ENCODE measurements at regions not wholly inside any gene's neighbourhood (a gene's known extent, or its start where the extent isn't known, plus 50 kb on each side); places are given as distances from the start of the nearest gene placed in this dataset.

DNA sequence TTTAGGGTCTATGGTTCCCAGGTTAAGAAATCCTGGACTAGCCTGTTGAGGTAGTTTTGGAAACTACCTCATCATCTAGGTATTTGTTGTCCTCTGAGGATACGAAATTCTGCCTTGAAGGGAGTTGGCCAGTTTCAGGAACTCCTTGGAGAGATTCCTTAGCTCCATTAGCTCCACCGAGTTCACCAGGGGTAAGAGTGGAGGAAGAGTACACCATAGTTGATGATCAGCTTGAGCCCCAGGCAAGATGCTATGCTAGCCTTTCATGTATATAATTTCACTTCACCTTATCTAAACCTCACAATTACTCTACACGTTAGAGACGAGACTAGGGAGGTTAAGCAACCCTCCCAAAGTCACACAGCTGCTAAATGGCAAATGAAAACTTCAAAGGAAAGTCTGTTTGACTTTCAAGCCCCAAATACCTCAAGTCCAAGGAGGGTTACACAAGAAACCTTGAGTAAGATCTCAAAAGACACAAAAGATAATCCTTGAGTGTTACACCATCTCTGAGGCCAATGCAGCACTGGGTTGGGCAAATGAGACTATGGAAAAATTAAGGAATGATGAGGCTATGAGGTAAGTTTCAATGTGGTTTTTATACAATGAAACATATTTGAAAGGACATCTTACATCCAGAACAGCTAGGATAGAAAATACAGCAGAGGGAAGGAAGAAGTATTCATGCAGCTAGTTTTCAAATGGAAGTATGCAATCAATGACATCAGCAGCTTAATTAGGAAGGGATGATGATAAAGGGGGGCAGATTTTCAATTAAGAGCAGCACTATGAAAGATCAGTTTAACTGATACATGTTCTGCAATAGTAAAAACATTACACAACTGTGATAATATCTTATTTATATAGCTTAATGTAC is 97.2 kb upstream of the KRAS start:
- no peaks in the 10 kb centered on the region for H3K4me1 ChIP-seq (ENCODE audit: insufficient read depth)
- no peak overlapping the region for H3K27ac Mint-ChIP-seq
- H3K4me1 Mint-ChIP-seq = peaks cover 7% of the 10 kb centered on the region; the same call in 2 of the 3 replicates
- H3K27me3 ChIP-seq (ENCODE audit: insufficient read depth) = no peaks in the 10 kb centered on the region
- DNase-seq (ENCODE audit: low spot score) (no peak), ATAC-seq (no peak)
- H3K4me3 Mint-ChIP-seq = no peak overlapping the region
- no peaks in the 10 kb centered on the region for H3K36me3 Mint-ChIP-seq (ENCODE audit: low read depth)
- peaks cover 2% of the 10 kb centered on the region for H3K27me3 Mint-ChIP-seq (ENCODE audit: insufficient read depth, low read depth, poor library complexity)
- no peaks in the 10 kb centered on the region for H3F3A ChIP-seq (replicated peaks; ENCODE audit: low read depth)
- H2AFZ ChIP-seq = peak overlapping the region; percentile 15; the same call in 1 of the 2 replicates
- no peak for TF ChIP-seq STAT1 (IDR thresholded peaks at IDR 0.05; ENCODE audit: unreplicated experiment)
- no peak for TF ChIP-seq ZNF114 (CRISPR knock-in tag; IDR thresholded peaks at IDR 0.05)
- TF ChIP-seq, protein P1, sequence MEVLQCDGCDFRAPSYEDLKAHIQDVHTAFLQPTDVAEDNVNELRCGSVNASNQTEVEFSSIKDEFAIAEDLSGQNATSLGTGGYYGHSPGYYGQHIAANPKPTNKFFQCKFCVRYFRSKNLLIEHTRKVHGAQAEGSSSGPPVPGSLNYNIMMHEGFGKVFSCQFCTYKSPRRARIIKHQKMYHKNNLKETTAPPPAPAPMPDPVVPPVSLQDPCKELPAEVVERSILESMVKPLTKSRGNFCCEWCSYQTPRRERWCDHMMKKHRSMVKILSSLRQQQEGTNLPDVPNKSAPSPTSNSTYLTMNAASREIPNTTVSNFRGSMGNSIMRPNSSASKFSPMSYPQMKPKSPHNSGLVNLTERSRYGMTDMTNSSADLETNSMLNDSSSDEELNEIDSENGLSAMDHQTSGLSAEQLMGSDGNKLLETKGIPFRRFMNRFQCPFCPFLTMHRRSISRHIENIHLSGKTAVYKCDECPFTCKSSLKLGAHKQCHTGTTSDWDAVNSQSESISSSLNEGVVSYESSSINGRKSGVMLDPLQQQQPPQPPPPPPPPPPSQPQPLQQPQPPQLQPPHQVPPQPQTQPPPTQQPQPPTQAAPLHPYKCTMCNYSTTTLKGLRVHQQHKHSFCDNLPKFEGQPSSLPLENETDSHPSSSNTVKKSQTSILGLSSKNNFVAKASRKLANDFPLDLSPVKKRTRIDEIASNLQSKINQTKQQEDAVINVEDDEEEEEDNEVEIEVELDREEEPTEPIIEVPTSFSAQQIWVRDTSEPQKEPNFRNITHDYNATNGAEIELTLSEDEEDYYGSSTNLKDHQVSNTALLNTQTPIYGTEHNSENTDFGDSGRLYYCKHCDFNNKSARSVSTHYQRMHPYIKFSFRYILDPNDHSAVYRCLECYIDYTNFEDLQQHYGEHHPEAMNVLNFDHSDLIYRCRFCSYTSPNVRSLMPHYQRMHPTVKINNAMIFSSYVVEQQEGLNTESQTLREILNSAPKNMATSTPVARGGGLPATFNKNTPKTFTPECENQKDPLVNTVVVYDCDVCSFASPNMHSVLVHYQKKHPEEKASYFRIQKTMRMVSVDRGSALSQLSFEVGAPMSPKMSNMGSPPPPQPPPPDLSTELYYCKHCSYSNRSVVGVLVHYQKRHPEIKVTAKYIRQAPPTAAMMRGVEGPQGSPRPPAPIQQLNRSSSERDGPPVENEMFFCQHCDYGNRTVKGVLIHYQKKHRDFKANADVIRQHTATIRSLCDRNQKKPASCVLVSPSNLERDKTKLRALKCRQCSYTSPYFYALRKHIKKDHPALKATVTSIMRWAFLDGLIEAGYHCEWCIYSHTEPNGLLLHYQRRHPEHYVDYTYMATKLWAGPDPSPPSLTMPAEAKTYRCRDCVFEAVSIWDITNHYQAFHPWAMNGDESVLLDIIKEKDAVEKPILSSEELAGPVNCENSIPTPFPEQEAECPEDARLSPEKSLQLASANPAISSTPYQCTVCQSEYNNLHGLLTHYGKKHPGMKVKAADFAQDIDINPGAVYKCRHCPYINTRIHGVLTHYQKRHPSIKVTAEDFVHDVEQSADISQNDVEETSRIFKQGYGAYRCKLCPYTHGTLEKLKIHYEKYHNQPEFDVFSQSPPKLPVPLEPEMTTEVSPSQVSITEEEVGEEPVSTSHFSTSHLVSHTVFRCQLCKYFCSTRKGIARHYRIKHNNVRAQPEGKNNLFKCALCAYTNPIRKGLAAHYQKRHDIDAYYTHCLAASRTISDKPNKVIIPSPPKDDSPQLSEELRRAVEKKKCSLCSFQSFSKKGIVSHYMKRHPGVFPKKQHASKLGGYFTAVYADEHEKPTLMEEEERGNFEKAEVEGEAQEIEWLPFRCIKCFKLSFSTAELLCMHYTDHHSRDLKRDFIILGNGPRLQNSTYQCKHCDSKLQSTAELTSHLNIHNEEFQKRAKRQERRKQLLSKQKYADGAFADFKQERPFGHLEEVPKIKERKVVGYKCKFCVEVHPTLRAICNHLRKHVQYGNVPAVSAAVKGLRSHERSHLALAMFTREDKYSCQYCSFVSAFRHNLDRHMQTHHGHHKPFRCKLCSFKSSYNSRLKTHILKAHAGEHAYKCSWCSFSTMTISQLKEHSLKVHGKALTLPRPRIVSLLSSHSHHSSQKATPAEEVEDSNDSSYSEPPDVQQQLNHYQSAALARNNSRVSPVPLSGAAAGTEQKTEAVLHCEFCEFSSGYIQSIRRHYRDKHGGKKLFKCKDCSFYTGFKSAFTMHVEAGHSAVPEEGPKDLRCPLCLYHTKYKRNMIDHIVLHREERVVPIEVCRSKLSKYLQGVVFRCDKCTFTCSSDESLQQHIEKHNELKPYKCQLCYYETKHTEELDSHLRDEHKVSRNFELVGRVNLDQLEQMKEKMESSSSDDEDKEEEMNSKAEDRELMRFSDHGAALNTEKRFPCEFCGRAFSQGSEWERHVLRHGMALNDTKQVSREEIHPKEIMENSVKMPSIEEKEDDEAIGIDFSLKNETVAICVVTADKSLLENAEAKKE (CRISPR knock-in tag; IDR thresholded peaks at IDR 0.05) = no peak
- TF ChIP-seq, protein P2, sequence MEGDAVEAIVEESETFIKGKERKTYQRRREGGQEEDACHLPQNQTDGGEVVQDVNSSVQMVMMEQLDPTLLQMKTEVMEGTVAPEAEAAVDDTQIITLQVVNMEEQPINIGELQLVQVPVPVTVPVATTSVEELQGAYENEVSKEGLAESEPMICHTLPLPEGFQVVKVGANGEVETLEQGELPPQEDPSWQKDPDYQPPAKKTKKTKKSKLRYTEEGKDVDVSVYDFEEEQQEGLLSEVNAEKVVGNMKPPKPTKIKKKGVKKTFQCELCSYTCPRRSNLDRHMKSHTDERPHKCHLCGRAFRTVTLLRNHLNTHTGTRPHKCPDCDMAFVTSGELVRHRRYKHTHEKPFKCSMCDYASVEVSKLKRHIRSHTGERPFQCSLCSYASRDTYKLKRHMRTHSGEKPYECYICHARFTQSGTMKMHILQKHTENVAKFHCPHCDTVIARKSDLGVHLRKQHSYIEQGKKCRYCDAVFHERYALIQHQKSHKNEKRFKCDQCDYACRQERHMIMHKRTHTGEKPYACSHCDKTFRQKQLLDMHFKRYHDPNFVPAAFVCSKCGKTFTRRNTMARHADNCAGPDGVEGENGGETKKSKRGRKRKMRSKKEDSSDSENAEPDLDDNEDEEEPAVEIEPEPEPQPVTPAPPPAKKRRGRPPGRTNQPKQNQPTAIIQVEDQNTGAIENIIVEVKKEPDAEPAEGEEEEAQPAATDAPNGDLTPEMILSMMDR (conservative IDR thresholded peaks at IDR 0.05; ENCODE audit: low read depth in 2 of 2) = no peak
- TF ChIP-seq, protein P3, sequence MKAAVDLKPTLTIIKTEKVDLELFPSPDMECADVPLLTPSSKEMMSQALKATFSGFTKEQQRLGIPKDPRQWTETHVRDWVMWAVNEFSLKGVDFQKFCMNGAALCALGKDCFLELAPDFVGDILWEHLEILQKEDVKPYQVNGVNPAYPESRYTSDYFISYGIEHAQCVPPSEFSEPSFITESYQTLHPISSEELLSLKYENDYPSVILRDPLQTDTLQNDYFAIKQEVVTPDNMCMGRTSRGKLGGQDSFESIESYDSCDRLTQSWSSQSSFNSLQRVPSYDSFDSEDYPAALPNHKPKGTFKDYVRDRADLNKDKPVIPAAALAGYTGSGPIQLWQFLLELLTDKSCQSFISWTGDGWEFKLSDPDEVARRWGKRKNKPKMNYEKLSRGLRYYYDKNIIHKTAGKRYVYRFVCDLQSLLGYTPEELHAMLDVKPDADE (IDR thresholded peaks at IDR 0.05) = no peak
- TF ChIP-seq, protein P4, sequence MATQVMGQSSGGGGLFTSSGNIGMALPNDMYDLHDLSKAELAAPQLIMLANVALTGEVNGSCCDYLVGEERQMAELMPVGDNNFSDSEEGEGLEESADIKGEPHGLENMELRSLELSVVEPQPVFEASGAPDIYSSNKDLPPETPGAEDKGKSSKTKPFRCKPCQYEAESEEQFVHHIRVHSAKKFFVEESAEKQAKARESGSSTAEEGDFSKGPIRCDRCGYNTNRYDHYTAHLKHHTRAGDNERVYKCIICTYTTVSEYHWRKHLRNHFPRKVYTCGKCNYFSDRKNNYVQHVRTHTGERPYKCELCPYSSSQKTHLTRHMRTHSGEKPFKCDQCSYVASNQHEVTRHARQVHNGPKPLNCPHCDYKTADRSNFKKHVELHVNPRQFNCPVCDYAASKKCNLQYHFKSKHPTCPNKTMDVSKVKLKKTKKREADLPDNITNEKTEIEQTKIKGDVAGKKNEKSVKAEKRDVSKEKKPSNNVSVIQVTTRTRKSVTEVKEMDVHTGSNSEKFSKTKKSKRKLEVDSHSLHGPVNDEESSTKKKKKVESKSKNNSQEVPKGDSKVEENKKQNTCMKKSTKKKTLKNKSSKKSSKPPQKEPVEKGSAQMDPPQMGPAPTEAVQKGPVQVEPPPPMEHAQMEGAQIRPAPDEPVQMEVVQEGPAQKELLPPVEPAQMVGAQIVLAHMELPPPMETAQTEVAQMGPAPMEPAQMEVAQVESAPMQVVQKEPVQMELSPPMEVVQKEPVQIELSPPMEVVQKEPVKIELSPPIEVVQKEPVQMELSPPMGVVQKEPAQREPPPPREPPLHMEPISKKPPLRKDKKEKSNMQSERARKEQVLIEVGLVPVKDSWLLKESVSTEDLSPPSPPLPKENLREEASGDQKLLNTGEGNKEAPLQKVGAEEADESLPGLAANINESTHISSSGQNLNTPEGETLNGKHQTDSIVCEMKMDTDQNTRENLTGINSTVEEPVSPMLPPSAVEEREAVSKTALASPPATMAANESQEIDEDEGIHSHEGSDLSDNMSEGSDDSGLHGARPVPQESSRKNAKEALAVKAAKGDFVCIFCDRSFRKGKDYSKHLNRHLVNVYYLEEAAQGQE (IDR thresholded peaks at IDR 0.05; ENCODE audit: unreplicated experiment) = no peak
- no peak for TF ChIP-seq JUNB (IDR thresholded peaks at IDR 0.05; ENCODE audit: unreplicated experiment)
- TF ChIP-seq ZNF331 (CRISPR knock-in tag; IDR thresholded peaks at IDR 0.05; ENCODE audit: low read depth) = no peak
- TF ChIP-seq CREB1 (CRISPR knock-in tag; IDR thresholded peaks at IDR 0.05; ENCODE audit: low read depth) = no peak
- no peak for TF ChIP-seq NANOG (IDR thresholded peaks at IDR 0.05; ENCODE audit: borderline replicate concordance)
- no peak for TF ChIP-seq EZH2 (IDR thresholded peaks at IDR 0.05; ENCODE audit: low read depth, unreplicated experiment)
- no peak for TF ChIP-seq POLR2AphosphoS5 (IDR thresholded peaks at IDR 0.05; ENCODE audit: low read depth)
- TF ChIP-seq EZH2phosphoT487 (IDR thresholded peaks at IDR 0.05; ENCODE audit: unreplicated experiment) = no peak
- no peaks in the 10 kb centered on the region; the same call in 1 of the 2 replicates for H3K36me3 ChIP-seq (ENCODE audit: insufficient read depth)
- no peaks in the 10 kb centered on the region for H3K9me2 ChIP-seq (ENCODE audit: insufficient read depth)
- H3K4me2 ChIP-seq = no peak overlapping the region
- no peak overlapping the region for H3K27ac ChIP-seq (ENCODE audit: low read depth)
- no peaks in the 10 kb centered on the region for H4K20me1 ChIP-seq (replicated peaks; ENCODE audit: insufficient read depth)
- peaks cover 10% of the 10 kb centered on the region; the same call in 2 of the 3 replicates for H3K9me3 Mint-ChIP-seq
- no peaks in the 10 kb centered on the region for H3K79me2 ChIP-seq (replicated peaks; ENCODE audit: insufficient read depth)
- no peak overlapping the region for H3K4me3 ChIP-seq

Data from GM23338 (cell line).